ENCODE measurements at regions not wholly inside any gene's neighbourhood (a gene's known extent, or its start where the extent isn't known, plus 50 kb on each side); places are given as distances from the start of the nearest gene placed in this dataset.
"Not testable (repeated sequence)": the region's sequence is repeated elsewhere in the genome, so short reads cannot be mapped to it uniquely, and the experiment has no call there.

- DNase-seq = no peak
Measured at GRCh38 chr19:41495589-41495988, 52.6 kb downstream of the ERICH4 start.

GRCh38 chr19:41499899-41500298, 56.9 kb downstream of the ERICH4 start:
- DNase-seq = no peak

GRCh38 chr19:41500443-41500842, 57.5 kb downstream of the ERICH4 start:
- DNase-seq = no peak

- DNase-seq = no peak
Measured at GRCh38 chr19:41501854-41502253, 58.9 kb downstream of the ERICH4 start.

GRCh38 chr19:41505105-41505504, 62.1 kb downstream of the ERICH4 start:
- no peak for DNase-seq

- DNase-seq = no peak
Measured at GRCh38 chr19:41510484-41510883, 65.5 kb upstream of the CEACAM21 start.

- DNase-seq = no peak
Measured at GRCh38 chr19:41511628-41512027, 64.3 kb upstream of the CEACAM21 start.

- DNase-seq = no peak
Measured at GRCh38 chr19:41515015-41515652, 60.8 kb upstream of the CEACAM21 start.

- DNase-seq = not testable (repeated sequence)
Measured at GRCh38 chr19:41516292-41517171, 59.4 kb upstream of the CEACAM21 start.

- DNase-seq = no peak
Measured at GRCh38 chr19:41518141-41518540, 57.8 kb upstream of the CEACAM21 start.

GRCh38 chr19:41521138-41521930, 54.6 kb upstream of the CEACAM21 start:
- DNase-seq = not testable (repeated sequence)

GRCh38 chr19:41521931-41522555, 53.9 kb upstream of the CEACAM21 start:
- DNase-seq = peak in 1 of 4 experiments; percentile 25

- no peak for DNase-seq
Measured at GRCh38 chr19:41525989-41526388, 50.0 kb upstream of the CEACAM21 start.
